OCI-LY1 (cell line): ENCODE measurements at regions not wholly inside any gene's neighbourhood (a gene's known extent, or its start where the extent isn't known, plus 50 kb on each side); places are given as distances from the start of the nearest gene placed in this dataset.
A peak's percentile ranks its signal among the peaks of the same experiment; 100 is the strongest.

Experiments used
- H2AFZ ChIP-seq: fragments of 200-600 bp; sonication (generic), shearing (Covaris generic); 2 replicates; pipeline ENCODE4 v1.6.0; 2014; ENCODE audit warnings: antibody characterized with exemption, mild to moderate bottlenecking, low read length
- H3F3A ChIP-seq: fragments of 200-600 bp; sonication (generic), shearing (Covaris generic); 2 replicates; pipeline ENCODE4 v1.6.0; 2014; ENCODE audit warnings: mild to moderate bottlenecking, antibody characterized with exemption, low read length, moderate library complexity; ENCODE audit not compliant: insufficient read depth
- H3K27ac ChIP-seq: fragments of 200-600 bp; sonication (generic); 2 replicates; pipeline ENCODE4 v1.5.1; 2014; ENCODE audit warnings: low read length, mixed run types, mild to moderate bottlenecking, low read depth; ENCODE audit not compliant: poor library complexity, severe bottlenecking
- H3K27me3 ChIP-seq: fragments of 200-600 bp; sonication (generic); 2 replicates; pipeline ENCODE4 v1.6.0; 2014; ENCODE audit warnings: antibody characterized with exemption, mild to moderate bottlenecking, low read length, moderate library complexity; ENCODE audit not compliant: insufficient read depth
- H3K36me3 ChIP-seq: fragments of 200-600 bp; sonication (generic); 2 replicates; pipeline ENCODE4 v1.6.1; 2014; ENCODE audit warnings: mild to moderate bottlenecking, antibody characterized with exemption, low read length, moderate library complexity, mixed read lengths; ENCODE audit not compliant: insufficient read depth
- H3K4me1 ChIP-seq: fragments of 200-600 bp; sonication (generic); 2 replicates; pipeline ENCODE4 v1.5.1; 2014; ENCODE audit warnings: mild to moderate bottlenecking, low read length, moderate library complexity; ENCODE audit not compliant: insufficient read depth, severe bottlenecking
- H3K4me2 ChIP-seq: fragments of 200-600 bp; sonication (generic), shearing (Covaris generic); 2 replicates; pipeline ENCODE4 v1.6.1; 2014; ENCODE audit warnings: low read length
- H3K4me3 ChIP-seq: fragments of 200-600 bp; sonication (generic); 2 replicates; pipeline ENCODE4 v1.5.1; 2014; ENCODE audit warnings: low read length, low read depth, mild to moderate bottlenecking, mixed read lengths; ENCODE audit not compliant: poor library complexity, severe bottlenecking
- H3K79me2 ChIP-seq: fragments of 200-600 bp; shearing (Covaris generic); 2 replicates; pipeline ENCODE4 v1.6.1; 2016; ENCODE audit warnings: mixed run types, low read length, mixed read lengths; ENCODE audit not compliant: insufficient read depth
- H3K9ac ChIP-seq: fragments of 200-600 bp; sonication (generic), shearing (Covaris generic); 2 replicates; pipeline ENCODE4 v1.6.1; 2014; ENCODE audit warnings: mild to moderate bottlenecking, low read length, mixed read lengths
- H3K9me2 ChIP-seq: fragments of 200-600 bp; sonication (generic), shearing (Covaris generic); 2 replicates; pipeline ENCODE4 v1.6.1; 2014; ENCODE audit warnings: low read depth, mild to moderate bottlenecking, low read length, mixed read lengths
- H3K9me3 ChIP-seq: fragments of 200-600 bp; shearing (Covaris generic); 2 replicates; pipeline ENCODE4 v1.6.1; 2014; ENCODE audit warnings: low read length, mixed read lengths
- H4K20me1 ChIP-seq: fragments of 200-600 bp; sonication (generic), shearing (Covaris generic); 2 replicates; pipeline ENCODE4 v1.6.0; 2016; ENCODE audit warnings: mild to moderate bottlenecking, low read length; ENCODE audit not compliant: insufficient read depth
- CTCF ChIP-seq: fragments of 200-600 bp; sonication (generic), shearing (Covaris generic); IDR thresholded peaks from 2 replicates; pipeline ENCODE4 v1.5.1; 2017; ENCODE audit warnings: mild to moderate bottlenecking, antibody characterized with exemption, low read length, moderate library complexity, mixed read lengths
- EZH2 ChIP-seq: fragments of 200-600 bp; sonication (generic), shearing (Covaris generic); IDR thresholded peaks from 2 replicates; pipeline ENCODE4 v1.8.0; 2017; ENCODE audit warnings: borderline replicate concordance, mixed run types, mild to moderate bottlenecking, antibody characterized with exemption, low read length, moderate library complexity, mixed read lengths

GRCh38 chr5:4716781-4717180 is 423.3 kb upstream of the ADAMTS16 start:
- Histone ChIP-seq H3K9me2 (no peaks in the 10 kb centered on the region), H2AFZ (peak overlapping the region; percentile 30; the same call in 1 of the 2 replicates), H3K9ac (peak overlapping the region; percentile 3; the same call in 1 of the 2 replicates), H3K79me2 (no peaks in the 10 kb centered on the region), H3K4me3 (no peak overlapping the region), H4K20me1 (no peaks in the 10 kb centered on the region), H3K27ac (peak overlapping the region; percentile 39), H3K27me3 (no peaks in the 10 kb centered on the region), H3K4me2 (peak overlapping the region; percentile 4; the same call in 1 of the 2 replicates), H3K4me1 (peaks cover 30% of the 10 kb centered on the region), H3K9me3 (no peaks in the 10 kb centered on the region), H3K36me3 (no peaks in the 10 kb centered on the region), H3F3A (no peaks in the 10 kb centered on the region)
- TF ChIP-seq CTCF (no peak), EZH2 (no peak)

GRCh38 chr5:4717446-4717845 is 422.7 kb upstream of the ADAMTS16 start:
- Histone ChIP-seq H3K9me2 (no peaks in the 10 kb centered on the region), H3K79me2 (no peaks in the 10 kb centered on the region), H3K9ac (peak overlapping the region; percentile 3; the same call in 1 of the 2 replicates), H3K4me2 (peak overlapping the region; percentile 4; the same call in 1 of the 2 replicates), H3K27me3 (no peaks in the 10 kb centered on the region), H3K4me1 (peaks cover 33% of the 10 kb centered on the region), H3K27ac (peak overlapping the region; percentile 39), H3F3A (no peaks in the 10 kb centered on the region), H3K36me3 (no peaks in the 10 kb centered on the region), H3K4me3 (no peak overlapping the region), H3K9me3 (no peaks in the 10 kb centered on the region), H2AFZ (peak overlapping the region; percentile 30; the same call in 1 of the 2 replicates), H4K20me1 (no peaks in the 10 kb centered on the region)
- TF ChIP-seq EZH2 (no peak), CTCF (no peak)

GRCh38 chr5:4720831-4721230 is 419.3 kb upstream of the ADAMTS16 start:
- no peaks in the 10 kb centered on the region for H4K20me1 ChIP-seq
- H3F3A ChIP-seq = 0 out of 2 replicates have a peak, but pooled peaks cover 4% of the 10 kb centered on the region
- H3K36me3 ChIP-seq = no peaks in the 10 kb centered on the region
- H3K79me2 ChIP-seq = no peaks in the 10 kb centered on the region
- H3K4me2 ChIP-seq = no peak overlapping the region
- H3K27me3 ChIP-seq = no peaks in the 10 kb centered on the region
- H3K4me3 ChIP-seq = no peak overlapping the region
- H3K4me1 ChIP-seq = peaks cover 67% of the 10 kb centered on the region
- H3K9ac ChIP-seq = no peak overlapping the region
- no peak overlapping the region for H3K27ac ChIP-seq
- H3K9me2 ChIP-seq = no peaks in the 10 kb centered on the region
- peak overlapping the region; percentile 78; the same call in 1 of the 2 replicates for H2AFZ ChIP-seq
- no peak for TF ChIP-seq EZH2
- TF ChIP-seq CTCF = no peak
- no peaks in the 10 kb centered on the region for H3K9me3 ChIP-seq
